ENCODE measurements at regions not wholly inside any gene's neighbourhood (a gene's known extent, or its start where the extent isn't known, plus 50 kb on each side); places are given as distances from the start of the nearest gene placed in this dataset.
"Not testable (repeated sequence)": the region's sequence is repeated elsewhere in the genome, so short reads cannot be mapped to it uniquely, and the experiment has no call there.

GRCh38 chr2:154507186-154507585 lies 191.3 kb upstream of the KCNJ3 start:
- no peak overlapping the region for H3K27ac ChIP-seq (ENCODE audit: low read depth, low read length)
- H3K27me3 ChIP-seq (ENCODE audit: insufficient read depth, low read length), result no peaks in the 10 kb centered on the region
- 54% methylated on average over 2 of the region's 2 CpGs for WGBS
- H3K4me3 ChIP-seq (ENCODE audit: low read length), result no peak overlapping the region
- H3K9me3 ChIP-seq (ENCODE audit: insufficient read depth, low read depth, low read length), result no peaks in the 10 kb centered on the region
- H3K9ac ChIP-seq (ENCODE audit: low read depth, low read length), result no peak overlapping the region
- no peaks in the 10 kb centered on the region for H3K36me3 ChIP-seq (ENCODE audit: insufficient read depth, low read length)
- peaks cover 7% of the 10 kb centered on the region; the same call in 1 of the 2 replicates for H3K4me1 ChIP-seq (ENCODE audit: insufficient read depth, low read length)

- H3K4me1 ChIP-seq (ENCODE audit: insufficient read depth, low read length), result peaks cover 7% of the 10 kb centered on the region; the same call in 1 of the 2 replicates
- 100% methylated on average over 1 of the region's 1 CpG for WGBS
- H3K9ac ChIP-seq (ENCODE audit: low read depth, low read length), result no peak overlapping the region
- no peaks in the 10 kb centered on the region for H3K27me3 ChIP-seq (ENCODE audit: insufficient read depth, low read length)
- H3K9me3 ChIP-seq (ENCODE audit: insufficient read depth, low read depth, low read length), result no peaks in the 10 kb centered on the region
- H3K27ac ChIP-seq (ENCODE audit: low read depth, low read length), result no peak overlapping the region
- H3K36me3 ChIP-seq (ENCODE audit: insufficient read depth, low read length), result no peaks in the 10 kb centered on the region
- no peak overlapping the region for H3K4me3 ChIP-seq (ENCODE audit: low read length)
These were observed 179.6 kb upstream of the KCNJ3 start for GRCh38 chr2:154518872-154519271.

- not testable (repeated sequence) for H3K4me1 ChIP-seq (ENCODE audit: insufficient read depth, low read length); H3K9me3 ChIP-seq (ENCODE audit: insufficient read depth, low read depth, low read length); H3K27ac ChIP-seq (ENCODE audit: low read depth, low read length); H3K9ac ChIP-seq (ENCODE audit: low read depth, low read length); H3K4me3 ChIP-seq (ENCODE audit: low read length); H3K36me3 ChIP-seq (ENCODE audit: insufficient read depth, low read length); H3K27me3 ChIP-seq (ENCODE audit: insufficient read depth, low read length)
- WGBS, result 83% methylated on average over 4 of the region's 4 CpGs
These were observed 177.5 kb upstream of the KCNJ3 start for GRCh38 chr2:154520951-154521350.

- Histone ChIP-seq H3K27me3 (ENCODE audit: insufficient read depth, low read length) (no peaks in the 10 kb centered on the region), H3K9ac (ENCODE audit: low read depth, low read length) (no peak overlapping the region), H3K27ac (ENCODE audit: low read depth, low read length) (no peak overlapping the region), H3K36me3 (ENCODE audit: insufficient read depth, low read length) (no peaks in the 10 kb centered on the region), H3K9me3 (ENCODE audit: insufficient read depth, low read depth, low read length) (no peaks in the 10 kb centered on the region), H3K4me1 (ENCODE audit: insufficient read depth, low read length) (no peaks in the 10 kb centered on the region), H3K4me3 (ENCODE audit: low read length) (no peak overlapping the region)
- 96% methylated on average over 2 of the region's 2 CpGs for WGBS
These were observed 172.3 kb upstream of the KCNJ3 start for GRCh38 chr2:154526234-154526633.

- no peaks in the 10 kb centered on the region for H3K9me3 ChIP-seq (ENCODE audit: insufficient read depth, low read depth, low read length)
- WGBS, result 91% methylated on average over 5 of the region's 5 CpGs
- 0 out of 2 replicates have a peak, but pooled peaks cover 3% of the 10 kb centered on the region for H3K4me1 ChIP-seq (ENCODE audit: insufficient read depth, low read length)
- H3K27me3 ChIP-seq (ENCODE audit: insufficient read depth, low read length), result no peaks in the 10 kb centered on the region
- no peak overlapping the region for H3K27ac ChIP-seq (ENCODE audit: low read depth, low read length)
- no peak overlapping the region for H3K9ac ChIP-seq (ENCODE audit: low read depth, low read length)
- H3K4me3 ChIP-seq (ENCODE audit: low read length), result no peak overlapping the region
- H3K36me3 ChIP-seq (ENCODE audit: insufficient read depth, low read length), result no peaks in the 10 kb centered on the region
These were observed 170.5 kb upstream of the KCNJ3 start for GRCh38 chr2:154527962-154528361.

- Histone ChIP-seq H3K4me1 (ENCODE audit: insufficient read depth, low read length) (peaks cover 8% of the 10 kb centered on the region; the same call in 1 of the 2 replicates), H3K27ac (ENCODE audit: low read depth, low read length) (no peak overlapping the region), H3K36me3 (ENCODE audit: insufficient read depth, low read length) (no peaks in the 10 kb centered on the region), H3K9me3 (ENCODE audit: insufficient read depth, low read depth, low read length) (no peaks in the 10 kb centered on the region), H3K27me3 (ENCODE audit: insufficient read depth, low read length) (no peaks in the 10 kb centered on the region), H3K4me3 (ENCODE audit: low read length) (no peak overlapping the region), H3K9ac (ENCODE audit: low read depth, low read length) (no peak overlapping the region)
- 100% methylated on average over 2 of the region's 3 CpGs for WGBS
These were observed 166.5 kb upstream of the KCNJ3 start for GRCh38 chr2:154532004-154532403.

GRCh38 chr2:154532763-154533162 lies 165.7 kb upstream of the KCNJ3 start:
- peaks cover 8% of the 10 kb centered on the region; the same call in 1 of the 2 replicates for H3K4me1 ChIP-seq (ENCODE audit: insufficient read depth, low read length)
- H3K9me3 ChIP-seq (ENCODE audit: insufficient read depth, low read depth, low read length), result no peaks in the 10 kb centered on the region
- H3K27ac ChIP-seq (ENCODE audit: low read depth, low read length), result no peak overlapping the region
- H3K9ac ChIP-seq (ENCODE audit: low read depth, low read length), result no peak overlapping the region
- H3K4me3 ChIP-seq (ENCODE audit: low read length), result no peak overlapping the region
- no peaks in the 10 kb centered on the region for H3K27me3 ChIP-seq (ENCODE audit: insufficient read depth, low read length)
- WGBS, result 97% methylated on average over 2 of the region's 2 CpGs
- H3K36me3 ChIP-seq (ENCODE audit: insufficient read depth, low read length), result no peaks in the 10 kb centered on the region

- WGBS, result 73% methylated on average over 6 of the region's 7 CpGs
- H3K9me3 ChIP-seq (ENCODE audit: insufficient read depth, low read depth, low read length), result no peaks in the 10 kb centered on the region
- H3K27ac ChIP-seq (ENCODE audit: low read depth, low read length), result no peak overlapping the region
- H3K4me1 ChIP-seq (ENCODE audit: insufficient read depth, low read length), result peaks cover 8% of the 10 kb centered on the region; the same call in 1 of the 2 replicates
- H3K36me3 ChIP-seq (ENCODE audit: insufficient read depth, low read length), result no peaks in the 10 kb centered on the region
- no peak overlapping the region for H3K4me3 ChIP-seq (ENCODE audit: low read length)
- no peaks in the 10 kb centered on the region for H3K27me3 ChIP-seq (ENCODE audit: insufficient read depth, low read length)
- no peak overlapping the region for H3K9ac ChIP-seq (ENCODE audit: low read depth, low read length)
These were observed 165.1 kb upstream of the KCNJ3 start for GRCh38 chr2:154533300-154533940.

GRCh38 chr2:154537024-154537423 lies 161.5 kb upstream of the KCNJ3 start:
- no peak overlapping the region for H3K4me3 ChIP-seq (ENCODE audit: low read length)
- no peaks in the 10 kb centered on the region for H3K9me3 ChIP-seq (ENCODE audit: insufficient read depth, low read depth, low read length)

GRCh38 chr2:154537843-154538450 lies 160.5 kb upstream of the KCNJ3 start:
- Histone ChIP-seq H3K27me3 (ENCODE audit: insufficient read depth, low read length) (no peaks in the 10 kb centered on the region), H3K9me3 (ENCODE audit: insufficient read depth, low read depth, low read length) (no peaks in the 10 kb centered on the region), H3K27ac (ENCODE audit: low read depth, low read length) (no peak overlapping the region), H3K4me1 (ENCODE audit: insufficient read depth, low read length) (peaks cover 5% of the 10 kb centered on the region; the same call in 1 of the 2 replicates), H3K4me3 (ENCODE audit: low read length) (no peak overlapping the region), H3K36me3 (ENCODE audit: insufficient read depth, low read length) (no peaks in the 10 kb centered on the region), H3K9ac (ENCODE audit: low read depth, low read length) (no peak overlapping the region)
- WGBS, result 100% methylated on average over 1 of the region's 1 CpG

More at GRCh38 chr2:154537024-154537423, 161.5 kb upstream of the KCNJ3 start:
- no peaks in the 10 kb centered on the region for H3K36me3 ChIP-seq (ENCODE audit: insufficient read depth, low read length)
- no peak overlapping the region for H3K27ac ChIP-seq (ENCODE audit: low read depth, low read length)
- H3K4me1 ChIP-seq (ENCODE audit: insufficient read depth, low read length), result peaks cover 8% of the 10 kb centered on the region; the same call in 1 of the 2 replicates
- H3K9ac ChIP-seq (ENCODE audit: low read depth, low read length), result no peak overlapping the region
- no peaks in the 10 kb centered on the region for H3K27me3 ChIP-seq (ENCODE audit: insufficient read depth, low read length)

GRCh38 chr2:154546341-154546740 lies 152.2 kb upstream of the KCNJ3 start:
- Histone ChIP-seq H3K9ac (ENCODE audit: low read depth, low read length) (no peak overlapping the region), H3K9me3 (ENCODE audit: insufficient read depth, low read depth, low read length) (peaks cover 12% of the 10 kb centered on the region), H3K4me1 (ENCODE audit: insufficient read depth, low read length) (no peaks in the 10 kb centered on the region), H3K27me3 (ENCODE audit: insufficient read depth, low read length) (no peaks in the 10 kb centered on the region), H3K27ac (ENCODE audit: low read depth, low read length) (no peak overlapping the region), H3K36me3 (ENCODE audit: insufficient read depth, low read length) (no peaks in the 10 kb centered on the region), H3K4me3 (ENCODE audit: low read length) (no peak overlapping the region)
- WGBS, result 89% methylated on average over 4 of the region's 4 CpGs
